ENCODE measurements at regions not wholly inside any gene's neighbourhood (a gene's known extent, or its start where the extent isn't known, plus 50 kb on each side); places are given as distances from the start of the nearest gene placed in this dataset.

GRCh38 chrX:4876268-4876667 lies 1162.8 kb upstream of the PRKX start:
- no peak for DNase-seq (ENCODE audit: low read depth)

GRCh38 chrX:4851534-4851933 lies 1138.1 kb upstream of the PRKX start:
- DNase-seq (ENCODE audit: low read depth), result no peak

- DNase-seq (ENCODE audit: low read depth), result no peak
These were observed 1136.9 kb upstream of the PRKX start for GRCh38 chrX:4850312-4850711.

DNA sequence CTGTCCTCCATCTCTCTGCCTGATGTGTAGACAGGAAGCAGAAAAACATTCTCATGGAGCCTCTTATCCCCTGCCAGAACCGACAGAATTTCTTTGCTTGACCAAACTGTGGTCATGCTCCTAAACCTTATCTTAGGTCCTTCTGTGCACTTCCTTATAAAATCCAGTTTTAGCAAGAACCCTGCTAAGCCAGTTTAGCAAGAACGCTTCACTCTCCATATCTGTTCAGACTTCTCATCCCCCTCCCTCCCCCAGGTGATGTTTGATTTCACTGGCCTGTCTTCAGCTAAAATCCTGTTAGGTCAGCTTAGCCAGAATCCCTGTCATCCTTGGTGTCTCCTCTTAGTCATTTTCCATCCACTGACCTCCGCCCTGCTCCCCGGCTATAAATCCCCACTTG lies 1130.9 kb upstream of the PRKX start:
- no peak for DNase-seq (ENCODE audit: low read depth)

GRCh38 chrX:4841216-4841745 lies 1127.8 kb upstream of the PRKX start:
- DNase-seq (ENCODE audit: low read depth), result no peak

GRCh38 chrX:4831574-4831973 lies 1118.1 kb upstream of the PRKX start:
- DNase-seq (ENCODE audit: low read depth), result no peak

DNA sequence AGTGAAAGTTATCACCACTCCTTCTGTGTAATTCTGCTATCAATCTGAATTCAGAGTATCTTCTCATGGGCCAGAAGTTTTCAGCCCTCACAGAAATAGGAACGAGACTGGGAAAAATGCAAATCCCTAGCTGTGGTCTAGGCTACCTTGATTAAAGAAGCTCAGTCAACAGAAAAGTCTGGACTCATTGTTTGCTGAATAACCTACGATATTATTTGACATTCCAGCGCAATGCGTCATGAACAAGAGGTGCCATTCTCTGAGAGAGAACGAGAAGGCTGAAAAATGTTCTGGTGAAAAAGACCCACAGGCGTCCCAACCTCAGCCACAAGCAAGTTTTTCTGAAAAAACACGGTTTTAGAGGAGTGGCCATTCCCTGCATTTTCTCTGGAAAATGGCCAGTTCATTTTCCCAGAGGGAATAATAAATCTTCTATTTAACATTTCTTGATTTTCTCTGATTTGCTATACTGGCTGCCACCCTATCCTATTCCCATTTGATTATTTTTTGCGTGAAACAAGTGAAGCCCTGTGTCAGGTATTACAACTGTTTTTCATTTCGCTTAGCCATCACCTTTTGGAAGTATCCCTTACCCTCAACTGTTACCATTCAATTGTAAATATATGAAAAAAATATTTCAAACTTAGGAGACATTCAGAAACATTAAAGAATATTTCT lies 1117.6 kb upstream of the PRKX start:
- DNase-seq (ENCODE audit: low read depth), result no peak

DNA sequence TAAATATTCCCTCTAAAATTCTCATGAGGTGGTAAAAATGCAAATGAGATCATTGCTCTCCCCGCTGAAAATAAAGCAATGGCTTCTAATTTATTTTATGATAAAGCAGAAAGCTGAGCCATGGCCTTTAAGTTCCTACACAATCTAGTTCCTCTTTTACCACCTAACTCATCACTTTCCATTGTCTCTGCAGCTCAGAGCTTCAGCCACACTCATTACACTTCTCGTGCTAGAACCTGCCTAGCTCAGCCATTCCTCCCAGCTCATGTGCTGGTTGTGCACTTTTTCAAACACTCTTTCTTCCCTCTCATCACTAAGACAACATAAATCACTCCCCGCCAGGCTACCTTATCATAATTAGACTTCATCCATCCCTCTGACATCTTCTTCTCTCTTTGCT lies 1112.1 kb upstream of the PRKX start:
- no peak for DNase-seq (ENCODE audit: low read depth)

DNA sequence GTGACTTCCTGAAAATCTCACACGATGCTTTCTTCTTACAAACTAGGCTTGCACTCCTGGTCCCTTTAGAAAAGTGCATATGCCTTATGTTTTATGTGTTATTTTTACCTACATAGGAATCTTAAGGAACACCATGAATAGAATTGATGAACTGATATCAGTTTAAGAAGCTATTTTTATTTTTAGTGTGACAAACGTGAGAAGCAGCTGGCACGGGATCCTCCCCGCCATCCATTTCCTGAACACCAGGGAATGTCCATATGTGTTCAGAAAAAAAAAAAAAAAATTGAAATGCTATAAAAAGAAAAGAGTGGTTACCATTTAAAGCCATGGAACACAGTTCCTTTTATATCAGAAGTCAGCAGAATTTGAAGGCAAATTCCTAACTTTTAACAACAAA lies 1096.1 kb upstream of the PRKX start:
- DNase-seq (ENCODE audit: low read depth), result no peak

DNA sequence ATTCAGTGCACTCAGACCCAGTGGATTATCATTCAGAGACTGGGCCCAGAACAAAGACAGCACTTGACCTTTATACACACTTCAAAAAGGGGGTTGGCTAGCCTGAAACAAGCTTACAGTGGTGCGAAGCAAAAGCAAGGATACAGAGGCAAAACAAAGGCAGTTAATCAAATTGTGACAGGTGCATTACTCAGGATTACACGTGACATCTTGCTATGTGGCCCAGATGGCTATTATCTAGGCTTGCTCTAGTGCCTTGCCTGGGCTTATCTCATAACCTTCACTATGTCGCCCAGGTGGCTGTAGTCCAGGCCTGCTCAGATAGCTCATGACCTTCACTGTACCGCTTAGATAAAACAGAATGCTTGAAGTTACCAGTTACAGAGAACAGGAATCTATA lies 1092.1 kb upstream of the PRKX start:
- no peak for DNase-seq (ENCODE audit: low read depth)

DNA sequence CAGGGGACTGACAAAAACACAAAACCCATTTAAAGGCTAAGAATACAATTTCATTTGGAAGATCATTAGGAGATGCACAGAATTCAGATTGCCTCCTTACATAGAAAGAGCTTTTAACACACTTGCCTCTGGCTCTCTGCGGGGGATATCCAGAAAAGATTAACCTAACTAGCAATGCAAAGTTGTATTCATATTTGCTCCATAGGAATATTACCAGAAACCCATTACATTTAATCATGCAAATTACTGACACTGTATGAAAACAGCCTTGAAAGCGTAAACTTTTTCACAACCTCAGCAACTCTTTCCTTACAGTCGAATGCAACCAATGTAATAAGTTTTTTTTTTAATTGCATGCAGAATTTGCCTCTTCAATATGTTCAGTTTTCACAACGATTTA lies 1087.3 kb upstream of the PRKX start:
- no peak for DNase-seq (ENCODE audit: low read depth)

- DNase-seq (ENCODE audit: low read depth), result no peak
These were observed 1074.5 kb upstream of the PRKX start for GRCh38 chrX:4787971-4788370.

DNA sequence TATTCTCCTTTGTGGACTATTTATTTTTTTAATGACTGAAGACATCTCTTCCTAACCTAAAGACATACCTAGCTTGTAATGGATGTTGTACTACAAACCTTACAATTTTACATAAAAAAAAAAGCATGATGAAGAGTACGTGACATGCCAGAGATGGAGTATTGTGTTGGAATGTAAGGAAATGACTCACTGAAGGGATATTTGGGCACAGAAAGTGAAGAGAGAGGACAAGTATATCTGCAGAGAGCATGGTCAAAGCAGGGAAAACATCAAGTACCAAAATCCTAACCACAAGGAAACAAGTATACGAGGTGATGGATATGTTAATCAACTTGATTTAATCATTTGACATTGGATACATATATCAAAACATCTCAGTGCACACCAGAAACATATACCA lies 1051.4 kb upstream of the PRKX start:
- DNase-seq (ENCODE audit: low read depth), result peak; percentile 5

GRCh38 chrX:4762196-4762595 lies 1048.7 kb upstream of the PRKX start:
- peak; percentile 1 for DNase-seq (ENCODE audit: low read depth)

DNA sequence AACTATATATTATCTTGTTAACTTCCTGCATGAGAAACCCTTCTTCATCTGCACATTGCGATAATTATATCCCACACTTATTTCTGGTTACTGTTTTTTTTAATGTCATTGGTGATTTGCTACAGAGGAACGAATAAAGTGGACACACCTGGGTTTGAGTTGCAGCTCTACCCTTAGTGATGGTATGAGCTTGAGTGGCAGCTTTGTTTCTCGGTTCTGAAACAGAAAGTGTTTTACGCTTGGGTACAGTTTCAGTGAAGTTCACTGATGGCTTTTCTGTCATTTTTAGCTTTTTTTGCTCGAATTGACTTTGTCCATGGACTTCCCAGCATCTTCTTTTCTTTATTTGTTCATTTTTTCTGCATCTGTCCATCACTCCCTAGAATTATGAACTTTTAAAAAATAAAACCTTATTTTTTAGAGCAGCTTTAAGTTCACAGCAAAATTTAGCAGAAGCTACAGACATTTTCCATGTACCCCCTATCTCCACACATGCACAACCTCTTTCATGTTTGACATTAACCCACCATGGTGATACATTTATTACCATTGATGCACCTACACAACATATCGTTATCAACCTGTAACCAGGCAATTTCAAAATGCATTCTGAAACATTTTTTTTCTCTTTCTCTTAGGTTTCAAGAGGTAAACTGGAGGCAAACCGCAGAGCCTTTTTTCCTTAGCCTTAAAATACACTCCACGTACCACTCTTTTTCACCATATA lies 1041.6 kb upstream of the PRKX start:
- no peak for DNase-seq (ENCODE audit: low read depth)

DNA sequence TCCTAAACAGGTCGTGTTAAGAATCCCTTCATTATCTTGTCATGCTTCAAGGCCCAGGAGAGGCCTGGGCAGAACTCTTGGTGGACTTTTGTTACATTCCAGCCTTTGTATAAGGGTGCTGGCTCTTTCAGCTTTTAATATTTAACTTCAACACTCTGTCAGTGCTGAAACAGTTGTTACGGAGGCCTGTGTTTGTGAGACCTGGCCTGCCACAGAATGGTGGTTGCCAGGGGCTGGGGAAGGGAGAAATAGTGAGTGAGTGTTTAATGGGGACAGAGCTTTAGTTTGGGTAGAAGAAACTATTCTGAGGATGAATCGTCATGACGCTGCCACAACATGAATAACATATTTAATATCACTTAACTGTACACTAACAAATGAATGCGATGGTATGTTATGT lies 1027.6 kb upstream of the PRKX start:
- no peak for DNase-seq (ENCODE audit: low read depth)

DNA sequence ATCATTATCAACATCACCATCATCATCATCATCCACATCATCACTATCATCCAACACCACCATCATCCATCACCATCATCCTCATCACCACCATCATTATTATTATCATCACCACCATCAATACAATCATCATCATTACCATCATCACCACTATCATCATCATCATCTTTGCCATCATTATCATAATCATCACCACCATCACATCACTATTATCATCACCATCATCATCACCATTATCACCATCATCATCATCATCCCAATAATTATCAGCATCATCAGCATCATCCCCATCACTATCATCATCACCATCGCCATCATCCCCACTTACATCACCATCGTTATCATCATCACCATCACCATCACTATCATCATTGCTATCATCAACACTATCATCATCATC lies 1021.9 kb upstream of the PRKX start:
- DNase-seq (ENCODE audit: low read depth), result no peak

GRCh38 chrX:4710618-4711433 lies 997.4 kb upstream of the PRKX start:
- no peak for DNase-seq (ENCODE audit: low read depth)

DNA sequence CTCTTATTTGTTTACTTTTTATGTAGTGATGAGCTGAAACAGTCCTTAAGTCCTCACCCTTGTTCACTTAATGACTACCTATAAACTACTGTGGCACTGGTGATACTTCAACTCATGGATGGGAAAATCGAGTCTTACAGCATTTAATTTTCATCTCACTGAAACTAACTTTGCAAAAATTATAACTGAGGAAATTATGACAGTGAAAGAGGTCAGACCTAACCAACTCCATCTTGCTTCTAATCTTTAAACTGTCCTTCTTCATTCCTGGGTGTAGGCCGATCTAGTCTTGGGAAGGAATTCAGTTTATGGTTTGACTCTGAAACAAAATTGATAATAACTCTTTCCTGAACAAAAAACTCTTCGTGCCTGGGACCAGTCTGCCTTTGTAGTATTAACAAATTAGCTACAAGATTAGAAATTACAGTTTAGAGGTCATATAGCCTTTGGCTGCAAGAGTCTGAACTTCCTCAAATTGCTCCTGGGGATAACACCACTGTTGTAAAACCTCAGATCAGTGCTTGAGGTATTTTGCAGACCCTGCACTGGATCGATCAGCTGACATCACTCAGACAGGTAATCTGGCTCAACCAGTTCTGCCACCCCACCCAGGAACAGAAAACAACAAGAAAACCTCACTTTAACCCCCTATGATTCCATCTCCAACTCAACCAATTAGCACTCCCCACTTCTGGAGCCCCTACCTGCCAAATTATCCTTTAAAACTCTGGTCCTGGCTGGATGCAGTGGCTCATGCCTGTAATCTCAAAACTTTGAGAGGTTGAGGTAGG lies 995.7 kb upstream of the PRKX start:
- DNase-seq (ENCODE audit: low read depth), result no peak

GRCh38 chrX:4706961-4707360 lies 993.5 kb upstream of the PRKX start:
- DNase-seq (ENCODE audit: low read depth), result no peak

- no peak for DNase-seq (ENCODE audit: low read depth)
These were observed 977.1 kb upstream of the PRKX start for GRCh38 chrX:4690521-4690920.

GRCh38 chrX:4682636-4683035 lies 969.2 kb upstream of the PRKX start:
- DNase-seq (ENCODE audit: low read depth), result no peak
